ENCODE measurements at regions not wholly inside any gene's neighbourhood (a gene's known extent, or its start where the extent isn't known, plus 50 kb on each side); places are given as distances from the start of the nearest gene placed in this dataset.

DNA sequence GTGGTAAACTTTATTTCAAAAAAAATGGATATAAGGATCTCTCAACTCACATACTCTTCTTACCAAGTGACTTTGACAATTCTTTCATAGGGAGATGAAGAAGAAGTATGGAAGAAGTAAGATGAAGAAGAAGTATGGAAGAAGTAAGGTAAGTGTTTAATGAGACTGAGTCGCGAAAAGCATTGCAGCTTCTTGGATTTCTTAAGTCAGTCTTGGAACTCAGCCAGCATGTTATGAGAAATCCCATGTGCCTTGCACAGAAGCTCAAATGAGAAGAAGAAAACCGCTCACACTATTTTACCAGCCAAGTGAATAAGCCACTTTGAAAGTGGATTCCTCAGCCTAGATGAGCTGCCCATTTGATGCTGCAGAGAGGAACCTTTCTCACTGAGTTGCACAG lies 332.0 kb upstream of the CCDC179 start:
- TF ChIP-seq, protein P1, sequence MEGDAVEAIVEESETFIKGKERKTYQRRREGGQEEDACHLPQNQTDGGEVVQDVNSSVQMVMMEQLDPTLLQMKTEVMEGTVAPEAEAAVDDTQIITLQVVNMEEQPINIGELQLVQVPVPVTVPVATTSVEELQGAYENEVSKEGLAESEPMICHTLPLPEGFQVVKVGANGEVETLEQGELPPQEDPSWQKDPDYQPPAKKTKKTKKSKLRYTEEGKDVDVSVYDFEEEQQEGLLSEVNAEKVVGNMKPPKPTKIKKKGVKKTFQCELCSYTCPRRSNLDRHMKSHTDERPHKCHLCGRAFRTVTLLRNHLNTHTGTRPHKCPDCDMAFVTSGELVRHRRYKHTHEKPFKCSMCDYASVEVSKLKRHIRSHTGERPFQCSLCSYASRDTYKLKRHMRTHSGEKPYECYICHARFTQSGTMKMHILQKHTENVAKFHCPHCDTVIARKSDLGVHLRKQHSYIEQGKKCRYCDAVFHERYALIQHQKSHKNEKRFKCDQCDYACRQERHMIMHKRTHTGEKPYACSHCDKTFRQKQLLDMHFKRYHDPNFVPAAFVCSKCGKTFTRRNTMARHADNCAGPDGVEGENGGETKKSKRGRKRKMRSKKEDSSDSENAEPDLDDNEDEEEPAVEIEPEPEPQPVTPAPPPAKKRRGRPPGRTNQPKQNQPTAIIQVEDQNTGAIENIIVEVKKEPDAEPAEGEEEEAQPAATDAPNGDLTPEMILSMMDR (IDR thresholded peaks at IDR 0.05) = no peak
- TF ChIP-seq EZH2 (IDR thresholded peaks at IDR 0.05) (no peak), EZH2phosphoT487 (IDR thresholded peaks at IDR 0.05) (no peak)

All from neural progenitor cell (in vitro differentiated cells).